Pons (tissue), 1 donor: ENCODE measurements at regions not wholly inside any gene's neighbourhood (a gene's known extent, or its start where the extent isn't known, plus 50 kb on each side); places are given as distances from the start of the nearest gene placed in this dataset.

Source experiments
- DNase-seq: peaks from one replicate; pipeline ENCODE4 v3.0.0-alpha.2; 2016; ENCODE audit warnings: low spot score

DNA sequence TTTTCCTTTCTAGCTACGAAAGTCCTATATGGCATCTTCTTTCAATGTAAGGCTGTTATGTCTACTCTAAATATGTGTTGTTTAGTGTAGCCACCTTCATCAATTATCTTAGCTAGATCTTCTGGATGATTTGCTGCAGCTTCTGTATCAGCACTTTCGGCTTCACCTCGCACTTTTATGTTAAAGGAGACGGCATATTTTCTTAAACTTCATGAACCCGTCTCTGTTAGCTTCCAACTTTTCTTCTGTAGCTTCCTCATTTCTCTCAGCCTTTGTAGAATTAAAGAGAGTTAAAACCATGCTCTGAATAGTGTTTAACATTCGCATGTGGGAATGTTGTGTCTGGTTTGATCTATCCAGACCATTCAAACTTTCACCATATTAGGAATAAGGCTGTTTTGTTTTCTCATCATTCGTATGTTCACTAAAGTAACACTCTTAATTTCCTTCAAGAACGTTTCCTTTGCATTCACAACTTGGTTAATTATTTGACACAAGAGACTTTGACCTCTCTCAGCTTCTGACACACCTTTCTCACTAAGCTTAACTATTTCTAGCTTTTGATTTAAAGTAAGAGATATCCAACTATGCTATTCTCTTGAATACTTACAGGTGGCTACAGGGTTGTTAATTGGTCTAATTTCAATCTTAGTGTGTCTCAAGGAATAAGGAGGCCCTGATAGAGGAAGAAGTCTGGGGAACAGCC lies 476.8 kb downstream of the GABRG1 start:
- no peak for DNase-seq

DNA sequence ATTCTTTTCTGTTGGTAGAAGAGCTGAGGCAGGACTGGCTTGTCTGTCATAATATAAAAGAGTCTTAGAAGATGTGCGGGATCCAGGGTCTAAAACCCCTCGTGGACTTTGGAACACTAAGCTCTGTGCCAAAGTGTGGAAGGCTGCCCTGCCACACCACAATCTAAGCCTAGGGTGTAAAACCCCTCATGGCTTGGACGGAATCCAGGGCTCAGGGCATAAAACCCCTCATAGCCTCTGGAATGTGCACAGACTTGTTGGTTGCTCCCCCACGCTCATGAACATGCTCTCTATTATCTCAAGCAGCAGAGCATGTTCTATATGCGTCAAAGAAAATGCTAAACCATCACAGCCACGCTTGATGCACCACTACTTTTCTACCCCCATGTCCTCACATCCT lies 483.6 kb downstream of the GABRG1 start:
- DNase-seq: no peak

DNA sequence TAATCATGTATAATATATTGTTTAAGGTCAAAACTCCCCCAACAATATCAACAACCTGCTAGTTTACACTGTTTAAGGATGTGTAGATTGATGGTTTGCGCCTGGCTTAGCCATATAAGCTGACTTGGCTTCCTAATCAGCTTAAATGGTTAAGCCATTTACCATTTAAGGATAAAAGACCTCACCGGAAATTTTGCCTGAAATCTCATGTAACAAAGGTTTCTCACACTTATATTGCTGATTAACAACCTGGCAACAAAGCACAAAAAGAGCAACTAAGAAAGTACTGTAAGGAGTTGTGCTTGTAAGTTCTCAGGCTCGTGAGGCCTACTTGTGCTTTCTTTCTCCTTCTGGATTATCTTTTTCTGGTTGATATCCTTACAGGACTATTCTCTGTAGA lies 485.2 kb downstream of the GABRG1 start:
- no peak for DNase-seq

DNA sequence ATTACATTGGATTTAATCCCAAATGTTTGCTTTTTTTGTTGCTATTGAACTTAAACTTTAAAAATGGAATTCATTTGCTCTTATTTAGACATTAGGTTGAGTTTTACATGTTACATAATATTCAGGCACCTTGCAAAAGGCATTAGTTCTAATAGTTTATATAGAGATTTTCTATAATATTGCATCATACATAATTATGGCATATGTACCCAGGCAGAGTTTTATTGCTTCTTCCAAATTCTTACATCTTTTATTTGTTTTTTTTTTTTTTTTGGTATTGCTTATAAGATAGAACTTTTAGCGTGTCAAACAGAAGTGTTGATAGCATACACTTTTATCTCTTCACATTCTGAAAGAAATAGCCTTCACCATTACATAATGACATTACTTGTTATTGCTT lies 487.7 kb downstream of the GABRG1 start:
- DNase-seq: no peak

DNA sequence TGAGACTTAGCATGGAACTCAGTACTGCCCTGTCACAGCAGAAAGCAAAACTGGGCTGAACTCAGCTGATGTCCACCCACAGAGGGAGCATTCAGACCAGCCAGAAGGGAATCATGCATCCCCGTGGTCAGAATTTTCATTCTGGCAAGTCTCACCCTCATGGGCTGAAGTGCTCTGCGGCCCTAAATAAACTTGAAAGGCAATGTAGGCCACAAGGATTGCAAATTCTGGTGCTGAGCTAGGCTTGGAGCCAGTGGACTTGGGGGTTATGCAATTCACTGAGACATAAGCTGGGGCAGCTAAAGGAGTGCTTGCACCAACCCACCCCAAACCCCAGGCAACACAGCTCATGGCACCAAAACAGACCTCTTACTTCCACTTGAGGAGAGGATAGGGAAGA lies 494.1 kb downstream of the GABRG1 start:
- peak; percentile 46 for DNase-seq

DNA sequence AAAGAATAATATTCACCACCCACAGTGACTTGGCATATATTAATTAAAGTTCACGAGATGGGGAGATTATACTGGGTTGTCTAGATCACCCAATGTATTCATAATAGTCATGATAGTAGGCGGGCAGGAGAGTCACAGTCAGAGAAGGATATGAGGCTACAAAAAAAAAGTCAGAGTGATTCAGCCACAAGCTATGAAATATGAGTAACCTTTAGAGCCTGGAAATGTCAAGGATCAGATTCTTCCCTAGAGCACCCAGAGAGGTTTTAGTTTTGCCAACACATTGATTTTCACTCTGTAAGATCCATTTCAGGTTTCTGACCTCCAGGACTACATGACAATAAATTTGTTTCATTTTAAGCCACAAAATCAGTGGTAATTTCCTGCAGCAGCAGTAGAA lies 501.9 kb downstream of the GABRG1 start:
- no peak for DNase-seq

DNA sequence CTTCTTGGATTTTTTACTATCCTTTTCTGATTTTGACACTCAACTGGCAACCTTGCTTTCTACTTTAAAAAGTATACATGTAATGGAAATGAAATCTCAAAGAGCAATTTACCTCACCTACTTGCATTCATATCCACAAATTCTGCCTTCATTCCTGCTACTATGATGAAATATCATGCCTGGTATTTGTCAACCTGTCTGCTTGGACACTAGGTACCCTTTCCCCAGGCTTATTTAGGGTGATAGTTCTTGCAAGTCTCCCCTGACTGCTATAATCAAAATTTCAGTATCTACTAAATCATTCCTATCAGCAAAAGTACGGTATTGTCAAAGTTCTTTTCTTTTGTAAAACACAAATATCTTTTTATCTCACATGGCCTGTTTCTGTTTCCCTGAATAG lies 503.0 kb downstream of the GABRG1 start:
- DNase-seq: no peak

DNA sequence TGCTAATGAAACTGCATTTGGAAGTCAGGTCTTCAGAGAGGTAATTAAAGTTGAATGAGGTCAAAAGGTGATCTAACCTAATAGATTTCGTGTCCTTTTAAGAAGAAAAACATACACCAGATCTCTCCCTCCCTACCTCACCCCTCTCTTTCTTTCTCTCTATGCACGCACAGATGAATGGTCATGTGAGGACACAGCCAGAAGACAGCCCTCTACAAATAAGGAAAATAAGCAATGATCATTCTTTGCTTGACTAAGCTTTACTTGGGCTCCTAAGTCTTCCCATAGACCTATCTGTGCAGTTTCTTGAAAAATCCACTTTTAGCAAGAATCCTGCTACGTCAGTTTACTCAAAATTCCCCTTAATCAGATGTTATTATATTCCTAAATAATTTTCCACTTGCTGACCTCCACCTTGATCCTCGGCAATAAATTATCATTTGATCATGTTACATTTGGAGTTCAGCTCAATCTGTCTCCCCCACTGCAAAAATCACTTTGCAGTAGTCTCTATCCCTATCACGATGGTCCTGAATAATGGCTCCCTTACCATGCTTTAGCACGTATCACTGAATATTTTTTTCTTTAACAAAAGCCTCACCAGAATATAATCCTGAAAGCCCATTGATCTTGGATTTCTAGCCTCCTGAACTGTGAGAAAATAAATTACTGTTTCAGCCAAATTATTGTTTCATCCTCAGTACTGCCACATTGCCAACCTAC lies 527.3 kb downstream of the GABRG1 start:
- DNase-seq: no peak

DNA sequence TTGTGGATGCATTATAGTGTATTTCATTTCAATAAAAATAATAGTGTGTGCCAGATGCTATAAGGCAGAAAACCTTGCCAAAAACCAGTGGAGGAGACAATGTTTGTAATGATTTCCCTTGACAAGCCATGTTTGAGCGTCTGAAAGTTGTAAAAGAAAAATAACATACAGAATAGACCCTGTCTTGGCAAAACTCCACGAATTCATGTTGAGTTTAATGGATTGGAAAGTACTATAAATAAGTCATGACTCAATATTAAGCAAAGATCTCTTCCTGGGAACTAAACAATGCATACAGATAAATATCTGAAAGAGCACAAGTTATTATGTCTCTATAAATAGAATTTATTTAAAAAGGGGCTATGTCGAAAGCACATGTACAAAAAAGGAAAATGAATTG lies 543.5 kb downstream of the GABRG1 start:
- no peak for DNase-seq

DNA sequence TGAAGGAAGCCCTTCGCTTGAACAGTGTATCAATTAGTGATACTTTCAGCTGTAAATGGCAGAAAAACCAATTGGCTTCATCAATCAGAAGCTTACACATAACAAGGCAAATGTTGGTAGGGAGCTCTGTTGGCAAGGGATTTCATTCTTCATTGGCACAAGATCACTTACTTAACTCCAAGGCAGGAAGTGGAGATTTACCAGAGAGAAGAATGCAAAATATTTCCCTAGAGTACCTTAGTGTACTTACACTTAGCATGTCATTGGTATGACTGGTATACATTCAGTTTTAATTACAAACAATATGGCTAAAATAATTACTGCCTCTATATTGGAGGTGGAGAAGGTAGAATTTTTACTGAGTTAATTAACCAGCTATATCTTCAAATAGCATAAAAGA lies 545.0 kb downstream of the GABRG1 start:
- DNase-seq: no peak

DNA sequence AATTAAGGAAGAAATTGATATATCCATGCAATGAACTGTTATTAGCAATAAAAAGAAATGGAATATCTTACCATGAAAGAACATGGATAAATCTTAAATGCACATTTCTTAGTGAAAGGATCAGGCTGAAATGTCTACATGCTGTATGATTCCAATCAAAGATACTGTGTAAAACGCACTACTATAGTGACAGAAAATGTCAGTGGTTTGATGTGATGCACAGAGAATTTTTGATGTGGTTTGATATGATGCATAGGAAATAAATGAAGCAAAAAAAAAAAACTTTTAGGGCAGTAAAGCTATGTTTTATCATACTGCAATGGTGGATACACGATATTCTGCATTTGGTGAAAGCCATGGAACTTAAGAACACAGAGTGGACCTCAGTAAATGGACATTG lies 547.6 kb downstream of the GABRG1 start:
- no peak for DNase-seq

DNA sequence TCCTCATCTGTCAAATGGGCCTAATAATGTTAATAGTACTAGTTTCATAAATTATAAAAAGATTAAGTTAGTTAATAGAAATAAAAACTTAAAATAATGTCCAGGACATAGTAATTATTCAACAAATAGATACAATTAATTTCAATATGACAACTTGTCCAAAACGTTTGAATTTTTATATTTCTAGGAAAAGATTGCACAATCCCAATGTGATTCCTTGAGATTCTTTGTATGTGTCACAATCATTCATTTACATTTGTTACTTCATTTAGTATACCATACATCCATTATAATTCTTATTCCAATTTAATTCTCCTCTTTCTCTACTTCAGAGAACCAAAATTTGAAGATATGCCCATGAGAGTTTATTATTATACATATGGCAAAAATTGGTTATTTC lies 554.2 kb downstream of the GABRG1 start:
- no peak for DNase-seq

DNA sequence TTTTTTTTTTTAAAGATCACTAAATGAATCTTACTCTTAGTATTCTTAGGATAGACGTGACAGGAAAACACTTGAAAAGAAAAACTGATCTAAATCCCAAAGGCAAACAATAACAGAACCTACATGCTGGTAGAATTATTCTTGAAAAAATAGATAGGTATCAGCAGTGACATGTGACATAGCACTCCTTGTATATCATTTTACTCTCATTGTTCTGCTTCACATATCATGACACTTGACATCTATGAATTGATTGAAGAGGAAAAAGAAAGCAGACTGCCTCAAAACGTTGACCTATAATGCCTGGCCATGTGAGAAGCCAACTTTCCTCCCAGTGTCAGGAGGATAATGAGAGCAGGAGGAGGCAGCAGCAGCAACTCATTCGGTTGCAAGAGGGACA lies 555.2 kb downstream of the GABRG1 start:
- no peak for DNase-seq

DNA sequence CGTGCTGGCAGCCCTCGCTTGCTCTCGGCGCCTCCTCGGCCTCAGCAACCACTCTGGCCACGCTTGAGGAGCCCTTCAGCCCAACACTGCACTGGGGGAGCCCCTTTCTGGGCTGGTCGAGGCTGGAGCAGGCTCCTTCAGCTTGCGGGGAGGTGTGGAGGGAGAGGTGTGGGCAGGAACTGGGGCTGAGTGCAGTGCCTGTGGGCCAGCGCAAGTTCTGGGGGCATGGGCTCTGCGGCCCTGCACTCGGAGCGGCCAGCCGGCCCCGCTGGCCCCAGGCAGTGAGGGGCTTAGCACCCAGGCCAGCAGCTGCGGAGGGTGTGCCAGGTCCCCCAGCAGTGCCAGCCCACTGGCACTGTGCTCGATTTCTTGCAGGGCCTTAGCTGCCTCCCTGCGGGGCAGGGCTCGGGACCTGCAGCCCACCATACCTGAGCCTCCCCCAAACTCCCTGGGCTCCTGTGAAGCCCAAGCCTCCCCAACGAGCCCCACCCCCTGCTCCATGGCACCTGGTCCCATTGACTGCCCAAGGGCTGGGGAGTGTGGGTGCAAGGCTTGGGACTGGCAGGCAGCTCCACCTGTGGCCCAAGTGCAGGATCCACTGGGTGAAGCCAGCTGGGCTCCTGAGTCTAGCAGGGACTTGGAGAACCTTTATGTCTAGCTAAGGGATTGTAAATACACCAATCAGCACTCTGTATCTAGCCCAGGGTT lies 556.8 kb downstream of the GABRG1 start:
- no peak for DNase-seq

DNA sequence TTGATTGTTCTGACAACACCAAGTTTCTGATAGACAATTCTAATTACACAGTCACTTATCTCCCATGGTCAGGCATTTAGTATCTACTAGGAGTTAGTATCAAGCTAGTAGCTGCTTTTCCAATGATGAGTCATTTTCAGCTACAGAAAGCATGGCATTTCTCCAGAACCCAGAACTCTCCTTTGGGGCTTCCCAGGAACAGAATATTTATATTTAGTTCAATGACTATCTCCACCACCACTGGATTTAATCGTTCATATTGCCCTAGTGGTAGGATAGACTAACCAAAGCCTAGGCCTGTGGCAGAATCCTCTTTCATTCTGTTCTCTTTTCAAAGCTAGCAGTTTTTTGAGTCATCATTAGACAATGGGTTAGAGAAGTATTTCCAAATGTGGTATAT lies 569.4 kb downstream of the GABRG1 start:
- no peak for DNase-seq

DNA sequence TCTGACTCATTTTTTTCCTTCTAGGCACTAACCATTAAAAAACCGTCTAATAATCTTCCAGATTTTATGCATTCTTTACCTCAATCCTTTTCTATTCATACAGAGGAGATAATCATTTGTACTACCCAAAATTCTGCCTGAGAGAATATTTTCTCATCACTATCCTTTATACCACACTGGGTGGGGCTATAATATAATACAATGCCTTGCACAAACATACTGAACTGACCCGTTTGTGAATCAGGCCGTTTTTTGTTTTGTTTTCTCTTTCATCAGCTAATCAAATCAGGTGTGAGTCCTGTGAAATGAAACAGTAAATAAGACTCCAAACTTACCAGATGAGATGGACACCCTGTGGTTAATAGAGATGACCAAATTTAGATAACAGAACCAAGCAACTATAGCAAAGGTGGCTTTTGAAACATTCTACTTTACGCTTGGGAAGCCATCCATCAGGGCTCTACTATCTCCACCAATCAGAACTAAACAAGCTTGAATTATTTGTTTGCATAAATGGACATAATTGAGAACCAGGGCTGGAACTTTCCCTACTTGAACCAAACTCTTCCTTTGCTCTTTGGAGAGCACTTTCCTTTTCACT lies 573.0 kb downstream of the GABRG1 start:
- DNase-seq: no peak

DNA sequence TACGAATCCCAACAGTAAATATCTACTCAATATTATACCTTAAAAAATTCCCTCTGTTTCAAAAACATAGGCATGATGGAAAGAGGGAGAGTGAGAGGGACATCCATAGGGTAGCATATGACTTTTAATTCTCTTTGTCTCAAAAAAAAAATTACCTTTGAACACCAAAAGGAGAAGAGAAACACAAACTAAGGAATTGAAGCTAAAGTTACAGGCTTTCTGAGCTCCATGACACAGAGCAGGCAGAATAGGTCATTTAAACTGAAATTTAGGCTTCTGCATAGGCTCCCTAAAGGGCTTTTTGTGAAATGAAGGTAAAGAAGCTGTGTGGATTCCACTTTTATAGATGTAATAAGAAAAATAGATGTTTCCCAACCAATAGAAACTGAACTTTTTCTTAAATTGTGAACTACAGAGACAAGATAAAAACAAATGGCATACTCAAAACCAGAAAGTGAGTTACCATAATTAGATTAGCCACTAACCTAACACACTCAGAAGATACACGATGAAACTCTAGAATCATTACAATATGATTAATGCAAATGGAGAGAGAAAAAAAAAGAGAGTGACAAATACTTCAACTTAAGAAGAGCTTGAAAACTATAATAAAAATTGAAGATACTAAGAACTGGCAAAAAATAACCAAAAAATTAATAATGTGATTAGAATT lies 584.6 kb downstream of the GABRG1 start:
- DNase-seq: no peak

DNA sequence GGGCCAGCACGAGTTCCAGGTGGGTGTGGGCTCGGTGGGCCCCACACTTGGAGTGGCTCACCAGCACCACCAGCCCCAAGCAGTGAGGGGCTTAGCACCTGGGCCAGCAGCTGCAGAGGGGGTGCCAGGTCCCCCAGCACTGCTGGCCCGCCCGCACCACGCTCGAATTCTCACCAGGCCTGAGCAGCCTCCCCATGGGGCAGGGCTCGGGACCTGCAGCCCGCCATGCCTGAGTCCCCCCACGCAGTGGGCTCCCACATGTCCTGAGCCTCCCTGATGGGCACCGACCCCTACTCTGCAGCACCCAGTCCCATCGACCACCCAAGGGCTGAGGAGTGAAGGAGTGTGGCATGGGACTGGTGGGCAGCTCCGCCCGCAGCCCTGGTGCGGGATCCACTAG lies 593.4 kb downstream of the GABRG1 start:
- no peak for DNase-seq

DNA sequence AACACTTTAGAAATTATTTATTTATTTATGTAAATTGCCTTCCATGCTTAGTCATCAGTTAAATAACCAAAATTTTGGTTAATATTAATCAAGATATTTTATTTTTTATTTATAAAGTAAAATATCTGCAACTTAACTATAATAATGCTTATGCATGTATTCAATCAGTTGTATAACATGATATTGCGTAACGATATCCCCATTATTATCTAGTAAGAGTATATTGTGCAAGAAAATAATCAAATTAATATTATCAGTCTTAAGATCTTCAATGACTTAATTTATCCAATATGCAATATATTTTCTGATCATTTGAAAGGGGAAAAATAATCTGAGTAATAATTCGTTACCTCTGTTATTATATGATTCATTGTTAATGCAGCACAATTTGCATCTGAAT lies 596.7 kb downstream of the GABRG1 start:
- DNase-seq: no peak

DNA sequence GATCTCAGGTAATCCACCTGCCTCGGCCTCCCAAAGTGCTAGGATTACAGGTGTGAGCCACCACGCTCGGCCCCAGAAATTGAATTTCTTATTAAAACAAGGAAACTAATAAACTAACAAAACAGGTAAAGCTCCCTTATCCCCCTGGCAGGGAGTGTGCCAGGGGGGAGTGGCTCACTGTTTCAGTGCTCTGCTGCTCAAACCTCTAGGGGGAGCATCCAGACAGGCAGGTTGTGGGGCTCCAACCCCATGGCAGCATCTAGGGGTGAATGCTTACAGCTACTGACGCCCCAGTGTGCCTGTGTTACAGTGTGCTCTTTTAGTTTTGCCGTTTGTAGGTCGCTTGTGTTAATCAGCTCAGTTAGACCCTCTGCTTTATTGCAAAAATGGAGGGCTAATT lies 605.0 kb downstream of the GABRG1 start:
- no peak for DNase-seq

DNA sequence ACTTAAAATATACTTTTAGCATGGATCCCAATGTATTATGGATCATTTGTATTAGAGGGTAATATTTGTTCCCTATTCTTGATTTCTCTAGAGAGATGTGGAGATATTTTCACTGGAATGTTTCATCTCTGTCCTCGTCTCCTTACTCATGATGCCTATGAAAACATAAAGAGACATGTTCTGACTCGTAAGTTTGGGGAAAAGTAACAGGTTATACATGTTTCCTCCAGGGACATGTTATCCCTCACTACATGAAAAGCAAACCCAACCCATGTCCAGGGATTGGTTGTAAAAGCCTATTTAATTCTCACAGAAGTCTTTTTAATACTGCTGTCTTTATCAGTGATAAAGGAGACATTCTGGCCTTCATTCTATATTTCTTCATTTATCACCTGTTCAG lies 621.4 kb downstream of the GABRG1 start:
- DNase-seq: no peak

DNA sequence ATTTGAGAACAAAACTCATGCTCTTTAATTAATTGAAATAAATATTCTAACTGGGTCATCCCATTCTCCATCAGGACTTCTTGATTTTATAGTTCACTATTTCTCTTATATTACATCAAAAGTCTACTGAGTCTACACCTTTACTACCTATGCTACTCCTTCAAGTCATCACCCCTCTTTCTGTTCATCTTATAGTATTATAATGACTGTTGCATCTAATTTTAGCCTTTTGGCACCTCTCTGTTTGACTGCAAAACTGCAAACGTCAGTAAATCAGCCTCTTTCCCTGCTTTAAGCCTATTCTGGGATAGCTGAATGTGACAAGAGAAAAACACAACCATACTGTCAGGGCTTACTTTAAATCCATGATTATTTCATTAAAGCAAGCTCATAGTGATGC lies 639.1 kb downstream of the GABRG1 start:
- DNase-seq: no peak
